GM21381 (cell line): ENCODE measurements at regions not wholly inside any gene's neighbourhood (a gene's known extent, or its start where the extent isn't known, plus 50 kb on each side); places are given as distances from the start of the nearest gene placed in this dataset.

Experiments used
- ATAC-seq: cut with Tn5 transposase; IDR thresholded peaks from one replicate; pipeline ENCODE4 v1.9.1; 2021; ENCODE audit warnings: mild to moderate bottlenecking, moderate library complexity; ENCODE audit not compliant: unreplicated experiment

- no peak for ATAC-seq
Measured at GRCh38 chr11:31912808-31913207, 101.7 kb upstream of the PAX6 start.

DNA sequence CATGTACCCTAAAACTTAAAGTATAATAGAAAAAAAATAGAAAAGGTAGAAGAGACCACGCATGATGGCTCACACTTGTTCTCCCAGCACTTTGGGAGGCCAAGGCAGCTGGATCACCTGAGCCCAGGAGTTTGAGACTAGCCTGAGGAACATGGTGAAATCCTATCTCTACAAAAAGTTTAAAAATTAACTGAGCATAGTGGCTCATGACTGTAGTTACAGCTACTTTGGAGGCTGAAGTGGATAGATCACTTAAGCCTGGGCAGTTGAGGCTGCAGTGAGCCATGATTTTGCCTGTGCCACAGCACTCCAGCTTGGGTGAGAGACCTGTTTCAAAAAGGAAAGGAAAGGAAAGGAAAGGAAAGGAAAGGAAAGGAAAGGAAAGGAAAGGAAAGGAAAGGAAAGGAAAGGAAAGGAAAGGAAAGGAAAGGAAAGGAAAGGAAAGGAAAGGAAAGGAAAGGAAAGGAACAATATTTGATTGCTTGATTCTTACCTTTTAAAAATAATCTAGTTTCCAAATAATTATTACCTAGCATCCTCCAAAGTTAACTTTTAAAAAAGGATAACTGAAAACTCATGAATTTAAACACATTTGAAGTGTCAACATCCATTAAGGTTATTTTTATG is 99.9 kb upstream of the PAX6 start:
- no peak for ATAC-seq

DNA sequence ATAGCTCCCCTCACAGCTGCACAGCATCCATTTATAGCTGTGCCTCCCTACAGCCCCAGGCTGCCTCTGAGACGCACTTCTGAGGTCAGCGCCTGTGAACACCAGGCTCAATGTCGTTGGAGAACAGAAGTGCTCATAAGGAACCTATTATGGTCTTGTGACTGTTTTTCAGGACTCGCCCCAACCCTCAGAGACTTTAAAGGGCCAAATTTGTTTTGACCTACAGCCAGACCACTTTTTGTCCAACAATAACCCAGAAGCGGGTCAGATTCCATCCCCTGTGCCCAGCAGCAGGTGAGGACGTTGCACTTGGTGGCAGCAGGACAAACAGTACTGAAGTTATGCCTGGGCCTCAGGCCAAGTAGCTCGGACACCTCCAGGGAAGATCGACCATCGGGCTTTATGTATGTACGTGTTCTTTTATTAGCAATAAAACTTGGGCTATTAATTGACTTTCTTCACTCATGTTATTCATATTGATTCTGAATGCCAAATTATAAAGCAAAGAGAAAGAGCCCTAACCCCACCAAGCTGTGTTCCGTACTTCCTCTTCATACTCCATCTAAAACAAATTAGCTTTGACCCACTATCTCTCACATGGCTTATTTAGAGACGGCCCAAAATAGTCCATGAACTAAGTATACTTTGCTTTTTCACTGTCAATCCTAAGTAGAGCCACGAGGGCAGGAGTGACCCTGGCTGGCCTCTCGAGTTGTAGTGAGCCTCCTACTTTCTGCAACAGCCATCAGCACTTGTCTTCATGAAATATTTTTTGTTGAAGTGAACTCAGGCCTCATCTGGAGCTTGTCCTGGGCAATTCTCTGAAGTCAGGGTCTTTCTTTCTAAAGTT is 92.3 kb upstream of the PAX6 start:
- ATAC-seq, result no peak

DNA sequence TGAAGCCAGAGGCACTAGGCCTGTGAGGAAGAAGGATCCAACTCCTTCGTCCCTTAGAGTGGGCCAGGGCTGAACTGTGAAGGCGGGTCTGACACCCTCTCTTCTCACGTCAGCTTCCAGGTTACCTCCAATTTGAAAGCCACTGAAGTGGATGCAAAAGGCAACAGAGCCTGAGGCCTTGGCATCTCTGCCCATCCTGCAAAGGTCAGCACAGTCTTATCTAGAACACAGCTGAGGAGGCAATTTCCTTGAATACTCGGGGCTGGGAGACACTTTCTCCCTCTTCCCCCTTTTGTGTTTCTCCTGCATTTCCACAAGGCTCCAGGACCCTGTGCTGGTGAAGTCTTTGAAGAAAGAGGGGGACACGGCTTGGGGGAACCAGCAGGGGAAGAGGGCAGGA is 91.6 kb upstream of the PAX6 start:
- no peak for ATAC-seq

GRCh38 chr11:31895926-31896325 is 84.8 kb upstream of the PAX6 start:
- ATAC-seq, result no peak

GRCh38 chr11:31887180-31887579 is 76.1 kb upstream of the PAX6 start:
- no peak for ATAC-seq

DNA sequence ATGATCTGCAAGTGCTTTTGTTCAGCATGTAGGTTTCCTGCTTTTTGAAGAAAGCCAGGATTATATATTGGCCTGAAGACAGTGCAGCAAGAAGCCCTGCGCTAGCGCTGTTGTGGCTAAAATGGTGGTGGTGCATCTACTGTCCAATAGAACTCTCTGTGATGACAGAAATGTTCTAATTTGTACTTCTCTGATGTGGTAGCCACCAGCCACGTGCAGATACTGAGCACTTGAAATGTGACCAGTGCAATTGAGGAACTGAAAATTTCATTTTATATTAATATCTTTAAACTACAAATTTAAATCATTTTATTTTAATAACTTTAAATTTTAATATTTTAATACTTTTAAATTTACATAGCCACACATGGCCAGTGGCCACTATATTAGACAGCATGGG is 73.0 kb upstream of the PAX6 start:
- ATAC-seq, result no peak

DNA sequence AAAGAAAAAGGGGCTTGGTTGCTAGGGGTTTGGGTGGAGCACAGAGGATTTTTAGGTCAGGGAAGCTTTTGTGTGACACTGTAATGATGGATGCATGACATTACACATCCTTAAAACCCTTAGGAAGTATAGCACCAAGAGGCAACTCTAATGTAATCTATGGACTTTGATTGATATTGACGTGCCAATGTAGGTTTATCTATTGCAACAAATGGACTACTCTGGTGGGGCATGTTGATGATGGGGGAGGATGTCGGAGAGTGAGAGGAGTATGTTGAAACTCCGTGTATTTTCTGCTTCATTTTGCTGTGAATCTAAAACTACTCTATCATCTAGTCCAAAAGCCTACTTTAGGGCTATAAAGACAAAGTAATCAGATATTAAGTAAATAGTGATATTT is 72.3 kb upstream of the PAX6 start:
- no peak for ATAC-seq

DNA sequence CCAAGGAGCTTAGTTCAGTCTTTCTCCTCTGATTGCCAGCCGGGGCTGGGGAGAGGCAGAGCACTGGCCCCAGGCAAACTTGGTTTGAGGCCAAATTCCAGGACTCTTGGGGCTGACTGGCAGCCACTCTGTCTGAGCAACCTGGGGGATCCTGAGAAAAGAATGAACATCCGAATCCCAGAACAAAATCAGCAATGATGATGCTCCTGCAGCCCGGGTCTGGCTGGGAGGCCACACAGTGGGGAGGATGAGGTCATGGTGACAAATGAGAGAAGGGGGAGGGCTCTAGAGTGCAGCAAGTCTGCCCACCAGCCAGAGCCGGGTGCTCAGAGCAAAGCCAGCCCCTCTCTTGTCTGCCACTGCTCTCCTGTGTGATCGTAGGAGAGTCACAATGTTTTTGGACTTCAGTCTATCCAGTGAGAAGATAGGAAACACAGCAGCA is 71.8 kb upstream of the PAX6 start:
- no peak for ATAC-seq

DNA sequence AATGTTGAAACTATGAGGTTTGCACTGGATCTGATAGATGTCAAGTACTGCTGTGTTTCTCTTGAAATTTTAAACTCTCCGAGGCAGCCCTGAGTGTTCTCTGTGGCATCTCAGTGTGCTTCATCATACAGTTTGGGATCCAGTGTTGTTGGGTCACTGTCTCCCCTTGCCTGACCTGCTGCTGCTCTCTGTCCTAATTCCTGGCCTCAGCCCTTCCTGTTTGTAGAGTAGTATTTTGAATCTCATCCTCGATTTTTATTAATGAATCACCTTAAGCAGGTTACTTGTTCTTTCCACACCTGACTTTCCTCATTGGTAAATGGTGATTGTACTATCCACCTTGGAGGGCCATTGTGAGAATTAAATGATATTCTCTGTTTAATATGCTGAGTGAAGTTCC is 70.7 kb upstream of the PAX6 start:
- ATAC-seq, result no peak

DNA sequence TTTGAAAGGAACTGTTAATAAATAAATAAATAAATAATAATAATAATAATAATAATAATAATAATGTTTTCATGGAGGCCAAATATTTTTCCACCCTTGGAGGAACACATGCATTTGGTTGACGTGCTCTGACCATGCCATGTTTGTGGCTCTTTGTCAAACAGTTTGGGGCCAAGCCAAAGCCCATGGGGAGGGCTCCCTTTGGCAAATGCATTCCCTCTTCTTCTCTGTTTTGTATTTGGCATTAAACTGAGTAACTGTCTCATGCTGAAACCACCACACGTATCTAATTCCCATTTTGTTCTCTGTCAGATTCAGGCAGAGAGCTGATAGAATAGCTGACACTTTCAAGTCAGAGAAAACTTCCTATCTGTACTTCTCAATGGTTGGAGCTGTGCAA is 68.6 kb upstream of the PAX6 start:
- no peak for ATAC-seq

GRCh38 chr11:31877863-31878262 is 66.7 kb upstream of the PAX6 start:
- ATAC-seq, result no peak

DNA sequence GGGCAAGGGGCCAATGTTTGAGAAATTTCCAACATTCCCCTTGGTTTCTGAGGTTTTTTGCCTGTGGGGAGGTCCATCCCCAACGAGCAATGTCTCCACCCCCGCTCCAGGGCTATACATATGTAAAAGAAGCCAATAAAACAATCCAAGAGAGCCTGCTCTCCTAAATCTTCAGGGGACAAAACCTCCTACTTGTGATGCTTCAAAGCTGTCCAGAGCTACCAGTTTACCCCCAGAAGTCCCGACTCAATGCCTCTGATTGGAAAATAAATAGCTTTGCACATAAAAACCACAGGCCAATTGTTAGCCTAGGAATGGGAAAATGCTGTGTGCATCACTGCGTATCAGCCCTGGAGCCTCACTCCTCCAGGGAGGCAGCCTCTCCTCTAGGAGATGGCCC is 66.0 kb upstream of the PAX6 start:
- no peak for ATAC-seq

GRCh38 chr11:31875866-31876560 is 64.9 kb upstream of the PAX6 start:
- no peak for ATAC-seq

DNA sequence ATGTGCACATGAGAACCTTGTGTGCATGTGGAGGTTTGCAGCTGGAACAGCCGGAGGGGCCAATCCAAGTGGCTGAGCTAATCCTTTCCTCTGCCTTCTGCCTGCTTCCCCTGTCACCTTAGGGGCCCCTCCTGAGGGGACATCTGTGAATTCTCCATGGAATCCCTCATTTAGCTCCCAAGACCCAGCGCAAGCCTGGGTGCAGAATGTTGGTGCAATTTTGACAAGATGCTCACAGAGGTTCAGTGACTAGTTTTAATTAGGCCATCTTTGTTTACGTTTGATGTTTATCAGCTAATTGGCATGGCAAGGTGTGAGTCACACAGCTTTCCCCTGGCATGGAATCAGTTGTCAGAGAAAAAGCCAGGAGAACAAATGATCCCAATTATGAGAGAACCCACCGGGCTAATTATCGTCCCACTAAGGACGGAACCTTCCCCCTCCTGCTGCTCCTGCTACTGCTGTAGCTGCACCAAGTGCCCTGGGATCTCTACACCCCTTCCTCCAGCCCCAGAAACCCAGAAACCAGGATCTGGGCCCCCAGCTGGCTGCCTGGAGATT is 63.6 kb upstream of the PAX6 start:
- ATAC-seq, result no peak

DNA sequence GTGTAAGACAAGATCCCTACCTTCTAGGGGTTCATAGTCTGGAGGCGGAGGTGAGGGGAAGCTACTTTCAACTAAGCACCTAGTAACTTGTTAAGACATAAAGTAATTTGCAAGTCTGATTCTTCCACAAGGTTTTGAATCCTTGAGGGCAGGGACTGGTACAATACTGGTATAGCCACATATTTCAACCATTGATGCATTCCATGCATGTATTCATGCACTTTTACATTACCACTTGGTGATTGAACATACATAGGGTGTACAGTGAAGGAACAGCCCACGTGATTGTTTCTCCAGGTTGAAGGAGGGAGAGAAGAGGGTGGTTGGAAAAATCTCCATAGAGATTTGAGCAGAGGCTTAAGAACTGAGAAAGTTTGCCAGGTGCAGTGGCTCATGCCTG is 62.0 kb upstream of the PAX6 start:
- no peak for ATAC-seq

DNA sequence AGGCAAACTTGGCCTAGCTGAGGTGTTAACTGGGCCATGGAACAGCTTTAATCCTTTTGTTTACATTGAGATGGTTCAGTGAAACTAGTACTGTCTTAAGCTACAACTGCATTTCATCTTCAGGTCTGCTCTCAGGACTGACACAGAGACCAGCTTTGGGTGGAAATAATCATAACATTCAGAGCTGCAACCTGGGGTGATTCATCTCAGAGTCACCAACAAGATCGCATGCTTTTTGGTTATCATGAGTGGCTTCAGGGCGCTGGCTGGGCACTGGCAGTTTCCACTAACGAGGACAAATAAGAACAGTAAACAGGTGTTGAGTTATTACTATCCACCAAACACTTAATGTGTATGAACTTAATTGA is 60.9 kb upstream of the PAX6 start:
- no peak for ATAC-seq

DNA sequence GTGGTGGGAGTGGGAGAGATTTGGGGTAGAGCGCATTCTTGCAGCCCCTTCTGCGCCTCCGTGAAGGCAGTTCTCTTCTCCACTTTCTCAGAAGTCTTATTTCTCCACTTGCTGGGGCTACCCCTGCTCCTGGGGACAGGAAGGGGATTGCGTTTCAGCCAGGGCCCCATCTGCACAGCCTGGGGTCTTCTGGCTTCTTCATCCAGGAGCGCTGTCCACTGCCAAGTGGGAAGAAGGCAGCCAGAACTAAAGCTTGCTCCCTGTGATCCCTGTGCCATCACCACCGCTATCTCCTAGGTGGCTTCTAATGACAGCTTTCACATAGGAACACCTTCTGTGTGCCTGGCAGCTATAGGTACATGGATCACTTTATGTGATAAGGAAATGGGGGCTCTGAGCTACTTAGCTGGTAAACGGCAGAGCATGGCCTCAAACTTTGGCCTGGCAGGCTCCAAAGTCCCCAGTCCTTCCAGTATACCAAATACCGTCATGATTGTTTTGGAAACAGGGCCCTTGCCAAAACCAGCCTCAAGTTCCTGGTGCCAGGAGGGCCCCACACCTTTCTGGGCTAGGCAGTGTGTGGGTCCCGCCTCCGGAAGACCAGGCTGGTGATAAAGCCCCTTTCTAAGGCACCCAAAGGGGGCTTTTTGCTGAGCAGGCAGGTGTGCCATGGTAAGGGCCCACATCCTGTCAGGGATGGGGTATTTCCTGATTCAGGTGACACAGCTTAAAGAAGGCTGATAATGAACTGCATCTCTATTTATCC is 60.4 kb upstream of the PAX6 start:
- ATAC-seq, result no peak

GRCh38 chr11:31870609-31871309 is 59.6 kb upstream of the PAX6 start:
- ATAC-seq, result no peak

GRCh38 chr11:31869986-31870385 is 58.9 kb upstream of the PAX6 start:
- ATAC-seq, result no peak
